HG03139 (cell line): ENCODE measurements at regions not wholly inside any gene's neighbourhood (a gene's known extent, or its start where the extent isn't known, plus 50 kb on each side); places are given as distances from the start of the nearest gene placed in this dataset.
"Not testable (repeated sequence)": the region's sequence is repeated elsewhere in the genome, so short reads cannot be mapped to it uniquely, and the experiment has no call there.

ENCODE experiments used
- ATAC-seq: cut with Tn5 transposase; IDR thresholded peaks from one replicate; pipeline ENCODE4 v1.9.1; 2021; ENCODE audit not compliant: unreplicated experiment

GRCh38 chr16:48057048-48057447 is 98.7 kb downstream of the ABCC12 start:
- no peak for ATAC-seq

- peak; percentile 61 for ATAC-seq
Observed at GRCh38 chr16:48054881-48055601, 100.8 kb downstream of the ABCC12 start.

GRCh38 chr16:48053418-48053745 is 102.4 kb downstream of the ABCC12 start:
- no peak for ATAC-seq

GRCh38 chr16:48052731-48053417 is 102.9 kb downstream of the ABCC12 start:
- no peak for ATAC-seq

- ATAC-seq: no peak
Observed at GRCh38 chr16:48050871-48051270, 104.9 kb downstream of the ABCC12 start.

GRCh38 chr16:48049847-48050246 is 105.9 kb downstream of the ABCC12 start:
- ATAC-seq: no peak

GRCh38 chr16:48047720-48048119 is 108.1 kb downstream of the ABCC12 start:
- no peak for ATAC-seq

GRCh38 chr16:48047241-48047640 is 108.6 kb downstream of the ABCC12 start:
- ATAC-seq: no peak

- no peak for ATAC-seq
Observed at GRCh38 chr16:48044117-48044516, 111.7 kb downstream of the ABCC12 start.

GRCh38 chr16:48041981-48042421 is 113.8 kb downstream of the ABCC12 start:
- no peak for ATAC-seq

GRCh38 chr16:48035142-48035541 is 120.7 kb downstream of the ABCC12 start:
- no peak for ATAC-seq

- ATAC-seq: no peak
Observed at GRCh38 chr16:48030926-48031325, 124.9 kb downstream of the ABCC12 start.

- no peak for ATAC-seq
Observed at GRCh38 chr16:48029768-48030167, 126.0 kb downstream of the ABCC12 start.

GRCh38 chr16:48025359-48025758 is 130.4 kb downstream of the ABCC12 start:
- no peak for ATAC-seq

- ATAC-seq: no peak
Observed at GRCh38 chr16:48024042-48024441, 131.8 kb downstream of the ABCC12 start.

- ATAC-seq: no peak
Observed at GRCh38 chr16:48022496-48022895, 133.3 kb downstream of the ABCC12 start.

GRCh38 chr16:48020617-48021016 is 135.2 kb downstream of the ABCC12 start:
- not testable (repeated sequence) for ATAC-seq

GRCh38 chr16:48014349-48015135 is 141.3 kb downstream of the ABCC12 start:
- no peak for ATAC-seq

- ATAC-seq: no peak
Observed at GRCh38 chr16:48013491-48013901, 142.3 kb downstream of the ABCC12 start.

- ATAC-seq: no peak
Observed at GRCh38 chr16:48011878-48012658, 143.7 kb downstream of the ABCC12 start.

- ATAC-seq: no peak
Observed at GRCh38 chr16:48011466-48011865, 144.3 kb downstream of the ABCC12 start.
